AG09309 (cell line): ENCODE measurements at regions not wholly inside any gene's neighbourhood (a gene's known extent, or its start where the extent isn't known, plus 50 kb on each side); places are given as distances from the start of the nearest gene placed in this dataset.
A peak's percentile ranks its signal among the peaks of the same experiment; 100 is the strongest.
"Not testable (repeated sequence)": the region's sequence is repeated elsewhere in the genome, so short reads cannot be mapped to it uniquely, and the experiment has no call there.

ENCODE experiments used
- DNase-seq: peaks from one replicate; pipeline ENCODE4 v3.0.0-alpha.2; 2010; ENCODE audit warnings: low read depth
- H3K4me3 ChIP-seq: 2 replicates; pipeline ENCODE4 v1.5.1; 2011; ENCODE audit warnings: mild to moderate bottlenecking, low read depth, low read length, moderate library complexity; ENCODE audit not compliant: control insufficient read depth
- TF ChIP-seq, protein P1 (sequence below): IDR thresholded peaks from 2 replicates; pipeline ENCODE4 v1.5.1; 2011; ENCODE audit warnings: mild to moderate bottlenecking, low read depth, low read length, inconsistent platforms; ENCODE audit not compliant: insufficient read depth, control insufficient read depth; ENCODE audit errors: missing control alignments

- TF ChIP-seq, protein P1, sequence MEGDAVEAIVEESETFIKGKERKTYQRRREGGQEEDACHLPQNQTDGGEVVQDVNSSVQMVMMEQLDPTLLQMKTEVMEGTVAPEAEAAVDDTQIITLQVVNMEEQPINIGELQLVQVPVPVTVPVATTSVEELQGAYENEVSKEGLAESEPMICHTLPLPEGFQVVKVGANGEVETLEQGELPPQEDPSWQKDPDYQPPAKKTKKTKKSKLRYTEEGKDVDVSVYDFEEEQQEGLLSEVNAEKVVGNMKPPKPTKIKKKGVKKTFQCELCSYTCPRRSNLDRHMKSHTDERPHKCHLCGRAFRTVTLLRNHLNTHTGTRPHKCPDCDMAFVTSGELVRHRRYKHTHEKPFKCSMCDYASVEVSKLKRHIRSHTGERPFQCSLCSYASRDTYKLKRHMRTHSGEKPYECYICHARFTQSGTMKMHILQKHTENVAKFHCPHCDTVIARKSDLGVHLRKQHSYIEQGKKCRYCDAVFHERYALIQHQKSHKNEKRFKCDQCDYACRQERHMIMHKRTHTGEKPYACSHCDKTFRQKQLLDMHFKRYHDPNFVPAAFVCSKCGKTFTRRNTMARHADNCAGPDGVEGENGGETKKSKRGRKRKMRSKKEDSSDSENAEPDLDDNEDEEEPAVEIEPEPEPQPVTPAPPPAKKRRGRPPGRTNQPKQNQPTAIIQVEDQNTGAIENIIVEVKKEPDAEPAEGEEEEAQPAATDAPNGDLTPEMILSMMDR, result no peak
- no peak overlapping the region for H3K4me3 ChIP-seq
Measured at GRCh38 chr1:239125893-239126292, 260.5 kb upstream of the CHRM3 start.

DNA sequence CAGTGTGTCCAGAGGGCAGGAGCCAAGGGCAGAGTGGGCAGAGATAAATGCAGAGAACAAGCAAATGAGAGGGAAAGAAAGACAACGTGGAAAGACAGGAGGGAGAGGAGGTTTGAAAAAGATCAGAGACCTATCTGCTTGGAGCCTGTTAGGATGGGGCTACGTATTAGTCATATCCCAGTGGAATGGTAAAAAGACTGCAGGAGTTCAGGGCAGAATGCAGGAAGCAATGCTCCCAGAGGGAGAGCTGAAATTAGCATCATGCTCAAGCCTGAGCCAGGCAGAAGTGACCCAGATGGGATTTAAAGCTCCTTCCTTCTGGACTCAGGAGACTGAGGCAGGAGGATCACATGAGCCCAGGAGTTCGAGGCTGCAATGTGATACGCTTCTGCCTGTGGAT lies 261.3 kb upstream of the CHRM3 start:
- H3K4me3 ChIP-seq, result no peak overlapping the region
- DNase-seq, result peak; percentile 8
- TF ChIP-seq, protein P1, result no peak

More at GRCh38 chr1:239125893-239126292, 260.5 kb upstream of the CHRM3 start:
- DNase-seq, result no peak

DNA sequence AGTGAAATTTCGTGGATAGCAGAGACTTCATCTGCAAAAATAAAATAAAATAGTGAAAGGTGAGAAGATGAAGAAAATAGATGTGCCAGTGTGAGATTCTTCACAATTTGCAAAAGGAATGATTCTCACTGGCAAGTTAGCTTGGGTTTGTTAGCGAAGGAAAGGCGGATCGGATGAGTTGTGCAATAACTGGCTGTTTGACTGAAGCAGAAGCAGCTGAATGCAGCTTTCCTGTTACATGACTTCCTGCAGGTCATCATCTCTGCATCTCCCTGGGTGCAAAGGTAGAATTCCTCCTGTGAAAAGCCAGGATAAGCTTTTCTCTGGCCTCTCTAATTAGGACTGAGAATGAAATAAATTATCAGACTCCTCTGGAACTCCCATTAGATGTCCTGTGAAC lies 263.1 kb upstream of the CHRM3 start:
- TF ChIP-seq, protein P1, result no peak
- DNase-seq, result no peak
- no peak overlapping the region for H3K4me3 ChIP-seq

GRCh38 chr1:239112101-239112935 lies 274.1 kb upstream of the CHRM3 start:
- H3K4me3 ChIP-seq, result no peak overlapping the region
- TF ChIP-seq, protein P1, result no peak
- DNase-seq, result no peak

DNA sequence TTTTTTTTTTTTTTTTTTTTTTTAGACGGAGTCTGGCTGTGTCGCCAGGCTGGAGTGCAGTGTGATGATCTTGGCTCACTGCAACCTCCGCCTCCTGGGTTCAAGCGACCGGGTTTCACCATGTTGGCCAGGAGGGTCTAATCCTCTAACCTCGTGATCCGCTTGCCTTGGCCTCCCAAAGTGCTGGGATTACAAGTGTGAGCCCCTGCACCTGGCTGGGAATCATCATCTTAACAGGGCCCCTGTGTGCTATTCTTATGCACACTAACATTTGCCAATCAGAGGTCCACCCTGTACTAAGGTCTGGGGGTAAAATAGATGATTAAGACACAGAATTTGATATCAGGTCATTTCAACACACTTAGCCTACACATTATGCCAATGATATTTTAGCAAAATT lies 278.7 kb upstream of the CHRM3 start:
- DNase-seq, result no peak
- TF ChIP-seq, protein P1, result no peak
- H3K4me3 ChIP-seq, result no peak overlapping the region

DNA sequence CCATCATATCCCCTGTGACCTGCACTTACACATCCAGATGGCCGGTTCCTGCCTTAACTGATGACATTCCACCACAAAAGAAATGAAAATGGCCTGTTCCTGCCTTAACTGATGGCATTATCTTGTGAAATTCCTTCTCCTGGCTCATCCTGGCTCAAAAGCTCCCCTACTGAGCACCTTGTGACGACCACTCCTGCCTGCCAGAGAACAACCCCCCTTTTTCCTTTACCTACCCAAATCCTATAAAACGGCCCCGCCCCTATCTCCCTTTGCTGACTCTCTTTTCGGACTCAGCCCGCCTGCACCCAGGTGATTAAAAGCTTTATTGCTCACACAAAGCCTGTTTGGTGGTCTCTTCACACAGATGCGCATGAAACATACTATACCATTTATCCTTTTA lies 279.7 kb upstream of the CHRM3 start:
- DNase-seq, H3K4me3 ChIP-seq: not testable (repeated sequence)

DNA sequence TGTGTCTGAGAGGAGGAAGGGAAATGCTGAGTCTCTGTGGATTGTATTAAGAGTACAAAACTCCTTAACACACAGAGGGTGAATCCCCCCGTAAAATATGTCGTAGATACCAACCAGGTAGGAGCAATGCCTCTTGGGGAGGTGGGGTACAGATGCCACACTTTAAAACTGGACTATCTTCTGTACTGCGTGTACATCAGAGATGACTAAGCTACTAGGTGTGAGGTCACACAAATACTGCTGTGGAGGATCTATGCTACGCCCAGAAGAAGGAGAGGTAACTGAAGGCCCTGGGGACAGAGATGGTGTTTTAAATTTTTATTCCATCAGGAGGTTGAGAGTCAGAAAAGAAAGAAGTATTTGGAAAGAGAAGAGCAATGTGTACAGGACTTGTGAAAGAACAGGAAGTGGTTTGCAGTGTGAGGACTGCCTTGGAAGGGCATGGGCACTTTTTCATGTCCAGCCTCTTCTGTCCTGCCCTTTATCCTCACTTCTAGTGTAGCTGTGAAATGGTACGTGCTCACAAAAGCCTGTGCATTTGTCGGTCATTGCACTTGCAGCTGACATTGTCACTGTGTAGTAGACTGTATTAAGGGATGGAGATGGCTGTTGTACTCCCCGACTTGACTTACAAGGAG lies 287.8 kb upstream of the CHRM3 start:
- no peak overlapping the region for H3K4me3 ChIP-seq
- TF ChIP-seq, protein P1, result no peak
- no peak for DNase-seq
